Endothelial cell of umbilical vein (primary cell): ENCODE measurements at regions not wholly inside any gene's neighbourhood (a gene's known extent, or its start where the extent isn't known, plus 50 kb on each side); places are given as distances from the start of the nearest gene placed in this dataset.

Source experiments
- BruUV-seq: library from RNA; stranded (reverse); fragments of 400-500 nt; replicated peaks from 2 replicates; lab custom pipeline; 2021; lab: Mats Ljungman, UMichigan
- CTCF ChIA-PET: fragments of 300-600, 350-600 bp; sonication (Branson Sonifier 250); formaldehyde crosslinking; loops from one replicate; lab custom pipeline; 2021; ENCODE audit warnings: antibody characterized with exemption, inconsistent platforms; lab: Charles Lee
- POLR2A ChIA-PET: fragments of 300-600, 350-600 bp; sonication (Branson Sonifier 250); formaldehyde crosslinking; loops from one replicate; lab custom pipeline; 2021; ENCODE audit warnings: antibody characterized with exemption, inconsistent platforms; lab: Charles Lee
- DNase-seq: peaks from one replicate; pipeline ENCODE4 v3.0.0-alpha.2; 2011; ENCODE audit warnings: low read depth, low spot score
- FAIRE-seq: peaks from 2 replicates; lab custom pipeline; 2011; peaks lifted over from hg19 to GRCh38; lab: Jason Lieb, UNC
- H2AFZ ChIP-seq: 2 replicates; pipeline ENCODE4 v1.6.0; 2012; ENCODE audit warnings: low read depth, low read length, control low read depth, inconsistent platforms
- H3K27ac ChIP-seq: 2 replicates; pipeline ENCODE4 v1.5.1; 2011; ENCODE audit warnings: low read depth, mild to moderate bottlenecking, control low read depth, low read length, moderate library complexity; ENCODE audit not compliant: insufficient read depth
- H3K27me3 ChIP-seq, 2 experiments: 2 replicates each; pipeline versions ENCODE4 v1.6.0 to v1.6.1; 2011; ENCODE audit warnings: low read length in 2 of 2, mixed read lengths in 1 of 2; ENCODE audit not compliant: control insufficient read depth in 2 of 2, insufficient read depth in 2 of 2
- H3K36me3 ChIP-seq, 2 experiments: 2 replicates in 1 of 2; 3 replicates in 1 of 2; pipeline ENCODE4 v1.5.1; 2011; ENCODE audit warnings: low read length in 2 of 2, mild to moderate bottlenecking in 1 of 2, moderate library complexity in 1 of 2; ENCODE audit not compliant: control insufficient read depth in 2 of 2, insufficient read depth in 2 of 2; ENCODE audit errors: extremely low read depth in 1 of 2
- H3K4me1 ChIP-seq: 3 replicates; pipeline ENCODE4 v1.5.1; 2011; ENCODE audit warnings: mild to moderate bottlenecking, low read length; ENCODE audit not compliant: control insufficient read depth, insufficient read depth; ENCODE audit errors: extremely low read depth
- H3K4me2 ChIP-seq: 2 replicates; pipeline ENCODE4 v1.6.1; 2011; ENCODE audit warnings: low read length, control low read depth, mixed read lengths; ENCODE audit not compliant: insufficient read depth
- H3K4me3 ChIP-seq, 3 experiments: fragments of 200-600 bp in 1 of 3; sonication (generic), shearing (Covaris generic) in 1 of 3; replicated peaks in 1 of 3; 2 replicates each; pipeline ENCODE4 v1.5.1; 2011 to 2016; ENCODE audit warnings: control low read depth in 3 of 3, low read length in 3 of 3, mild to moderate bottlenecking in 2 of 3, inconsistent platforms in 1 of 3, low read depth in 1 of 3, moderate library complexity in 1 of 3; ENCODE audit not compliant: insufficient read depth in 1 of 3
- H3K79me2 ChIP-seq: 2 replicates; pipeline ENCODE4 v1.6.0; 2012; ENCODE audit warnings: low read length, inconsistent platforms; ENCODE audit not compliant: control insufficient read depth, insufficient read depth
- H3K9ac ChIP-seq: replicated peaks from 2 replicates; pipeline ENCODE3; 2011; ENCODE audit warnings: low read length, control low read depth; ENCODE audit not compliant: insufficient read depth; ENCODE audit errors: extremely low read depth
- H3K9me1 ChIP-seq: replicated peaks from 3 replicates; pipeline ENCODE4 v1.6.0; 2011; ENCODE audit warnings: mild to moderate bottlenecking, low read length; ENCODE audit not compliant: control insufficient read depth, insufficient read depth; ENCODE audit errors: extremely low read depth
- H3K9me3 ChIP-seq: replicated peaks from 2 replicates; pipeline ENCODE4 v1.5.1; 2012; ENCODE audit warnings: low read length, inconsistent platforms; ENCODE audit not compliant: control insufficient read depth, insufficient read depth
- H4K20me1 ChIP-seq: replicated peaks from 2 replicates; pipeline ENCODE3; 2011; ENCODE audit warnings: mild to moderate bottlenecking, low read length; ENCODE audit not compliant: control insufficient read depth, insufficient read depth; ENCODE audit errors: extremely low read depth
- CTCF ChIP-seq, 2 donors: IDR thresholded peaks; 1 replicate in 1 of 2; 2 replicates in 1 of 2; pipeline ENCODE4 v1.5.1; 2011; ENCODE audit warnings: low read length in 2 of 2, mild to moderate bottlenecking in 2 of 2, moderate library complexity in 2 of 2, control low read depth in 1 of 2, inconsistent platforms in 1 of 2, low read depth in 1 of 2; ENCODE audit not compliant: insufficient read depth in 1 of 2; ENCODE audit errors: extremely low read depth in 1 of 2
- EZH2 ChIP-seq: IDR thresholded peaks from 2 replicates; pipeline ENCODE4 v1.6.1; 2012; ENCODE audit warnings: borderline replicate concordance, low read depth, mild to moderate bottlenecking, moderate library complexity, low read length, inconsistent platforms; ENCODE audit not compliant: severe bottlenecking
- FOS ChIP-seq: IDR thresholded peaks from 2 replicates; pipeline ENCODE4 v1.6.1; 2011; ENCODE audit warnings: mild to moderate bottlenecking, low read length, moderate library complexity, borderline replicate concordance; ENCODE audit not compliant: insufficient read depth
- GATA2 ChIP-seq: IDR thresholded peaks from 2 replicates; pipeline ENCODE4 v1.7.0; 2011; ENCODE audit warnings: low read depth, mild to moderate bottlenecking, moderate library complexity, mixed read lengths, low read length; ENCODE audit not compliant: insufficient read length, insufficient read depth
- JUN ChIP-seq: IDR thresholded peaks from 2 replicates; pipeline ENCODE4 v1.6.1; 2011; ENCODE audit warnings: borderline replicate concordance, low read depth; ENCODE audit not compliant: insufficient read length, insufficient read depth
- MAX ChIP-seq: IDR thresholded peaks from 2 replicates; pipeline ENCODE4 v1.6.1; 2011; ENCODE audit not compliant: insufficient read depth, insufficient read length
- MYC ChIP-seq: IDR thresholded peaks from one replicate; pipeline ENCODE4 v1.6.1; 2011; ENCODE audit warnings: mild to moderate bottlenecking, low read depth, low read length
- POLR2A ChIP-seq: IDR thresholded peaks from 2 replicates; pipeline ENCODE4 v1.6.1; 2012; ENCODE audit warnings: low read depth, mild to moderate bottlenecking, control low read depth, low read length
- POLR2AphosphoS5 ChIP-seq: IDR thresholded peaks from 2 replicates; pipeline ENCODE4 v1.6.1; 2012; ENCODE audit warnings: low read depth, mild to moderate bottlenecking, control low read depth, low read length, moderate library complexity; ENCODE audit not compliant: insufficient read depth
- dilution Hi-C: fragments of 300-500 bp; cut with MboI; formaldehyde crosslinking; loops from one replicate; pipeline ENCODE4 v1.15.0; 2019; ENCODE audit warnings: low sequenced_read_pairs; ENCODE audit not compliant: extremely low pct_ligation_motif_present
- intact Hi-C: fragments of 100-400 bp; cut with micrococcal nuclease; formaldehyde crosslinking; loops from one replicate; pipeline ENCODE4 v1.10.0; 2022

GRCh38 chr6:119604124-119604523 lies 254.6 kb upstream of the MAN1A1 start:
- Histone ChIP-seq H3K4me3 (no peak overlapping the region), H3K4me2 (no peak overlapping the region), H3K27ac (no peak overlapping the region), H2AFZ (no peak overlapping the region), H3K9me3 (no peaks in the 10 kb centered on the region), H3K4me1 (no peaks in the 10 kb centered on the region), H3K9ac (no peak overlapping the region), H3K27me3 (no peaks in the 10 kb centered on the region), H3K9me1 (no peaks in the 10 kb centered on the region), H4K20me1 (no peaks in the 10 kb centered on the region), H3K36me3 (no peaks in the 10 kb centered on the region), H3K79me2 (no peaks in the 10 kb centered on the region)
- dilution Hi-C loops: no loop called here
- no peak for DNase-seq
- no peak for FAIRE-seq
- ChIA-PET POLR2A (no interaction called here), CTCF (interaction anchor here (0.7 kb wide), 1 partner anchor 34 kb away, joined by 3 read pairs; no protein-coding TSS in a partner anchor)
- BruUV-seq: no TSS peak
- no peak for TF ChIP-seq EZH2
- no peak for TF ChIP-seq MYC
- no peak for TF ChIP-seq MAX
- TF ChIP-seq GATA2: no peak
- TF ChIP-seq FOS: no peak
- no peak for TF ChIP-seq CTCF (IDR thresholded peaks at IDR 0.05; ENCODE audit: extremely low read depth in 1 of 2, insufficient read depth in 1 of 2, low read depth in 1 of 2, low read length in 2 of 2)
- TF ChIP-seq POLR2A: no peak
- TF ChIP-seq JUN: no peak
- TF ChIP-seq POLR2AphosphoS5: no peak
- intact Hi-C loops: no loop called here
